ENCODE measurements at regions not wholly inside any gene's neighbourhood (a gene's known extent, or its start where the extent isn't known, plus 50 kb on each side); places are given as distances from the start of the nearest gene placed in this dataset.

- no peak for TF ChIP-seq CTCF (conservative IDR thresholded peaks at IDR 0.05 in 1 of 2, IDR thresholded peaks at IDR 0.05 in 1 of 2; ENCODE audit: low read depth in 1 of 2, low read length in 2 of 2)
- TF ChIP-seq EZH2 (IDR thresholded peaks at IDR 0.05; ENCODE audit: low read length, missing control alignments): no peak
These were observed 72.9 kb upstream of the STK39 start for GRCh38 chr2:168320267-168320666.

All from fibroblast of lung (primary cell).